Esophagus squamous epithelium (tissue), 4 donors: ENCODE measurements at regions not wholly inside any gene's neighbourhood (a gene's known extent, or its start where the extent isn't known, plus 50 kb on each side); places are given as distances from the start of the nearest gene placed in this dataset.

ENCODE experiments used
- CTCF ChIP-seq, 6 experiments: fragments of 450-650 bp in 4 of 6; fragments of 200-600 bp in 2 of 6; sonication (generic) in 2 of 6; IDR thresholded peaks; one replicate each; pipeline ENCODE4 v1.5.1; 2016 to 2019; ENCODE audit warnings: antibody characterized with exemption in 6 of 6, mild to moderate bottlenecking in 4 of 6, moderate library complexity in 4 of 6
- POLR2A ChIP-seq, 4 donors: fragments of 450-650 bp; IDR thresholded peaks; one replicate each; pipeline ENCODE4 v1.6.1; 2017; ENCODE audit warnings: antibody characterized with exemption in 4 of 4, mild to moderate bottlenecking in 4 of 4, moderate library complexity in 3 of 4

DNA sequence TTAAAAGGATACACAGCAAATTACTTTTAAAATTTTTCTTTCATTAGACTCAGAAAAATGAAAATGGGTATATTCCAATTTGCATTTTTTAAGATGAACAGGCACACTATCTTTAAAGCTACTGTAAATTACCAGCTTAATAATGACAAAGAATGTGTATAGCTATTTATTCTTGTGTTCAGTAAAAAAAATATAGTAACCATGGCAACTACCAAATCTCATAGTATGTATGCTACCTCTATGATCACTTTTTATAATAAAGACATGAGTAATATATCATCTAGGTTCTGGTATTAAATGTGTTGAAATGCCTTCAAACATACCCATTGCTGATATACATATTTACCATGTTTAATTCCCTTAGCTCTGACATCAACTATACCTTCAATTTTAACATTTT, 383.2 kb downstream of the FOXG1 start:
- TF ChIP-seq POLR2A (IDR thresholded peaks at IDR 0.05) (no peak), CTCF (IDR thresholded peaks at IDR 0.05) (no peak)
